DMS79 treated with DMSO at 0.1 percent for 48 hours (cell line): ENCODE measurements at regions not wholly inside any gene's neighbourhood (a gene's known extent, or its start where the extent isn't known, plus 50 kb on each side); places are given as distances from the start of the nearest gene placed in this dataset.

Source experiments
- DNase-seq: peaks from one replicate; lab custom pipeline; 2025; lab: John Stamatoyannopoulos, UW

GRCh38 chr12:124489220-124489619 lies 78.2 kb downstream of the NCOR2 start:
- DNase-seq = no peak

DNA sequence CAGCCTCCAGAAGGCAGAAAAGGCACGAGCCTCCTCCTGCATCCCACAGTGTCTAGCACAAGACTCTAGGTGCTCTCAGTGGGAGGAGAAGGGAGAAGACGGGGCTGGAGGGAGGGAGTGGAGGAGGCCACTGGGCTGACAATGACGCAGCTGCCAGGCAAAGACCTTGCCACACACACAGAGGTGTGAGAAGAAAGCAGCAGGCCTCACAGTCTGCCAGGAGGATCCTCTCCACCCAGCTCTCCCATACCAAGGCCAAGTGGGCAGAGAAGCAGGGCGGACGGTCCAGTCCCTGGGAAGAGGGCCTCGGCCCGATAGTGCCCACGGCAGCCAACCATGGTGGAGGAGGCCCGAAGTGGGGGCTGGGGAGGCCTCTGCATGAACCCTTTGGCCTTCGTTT lies 78.9 kb downstream of the NCOR2 start:
- no peak for DNase-seq

GRCh38 chr12:124487834-124488165 lies 79.6 kb downstream of the NCOR2 start:
- no peak for DNase-seq

DNA sequence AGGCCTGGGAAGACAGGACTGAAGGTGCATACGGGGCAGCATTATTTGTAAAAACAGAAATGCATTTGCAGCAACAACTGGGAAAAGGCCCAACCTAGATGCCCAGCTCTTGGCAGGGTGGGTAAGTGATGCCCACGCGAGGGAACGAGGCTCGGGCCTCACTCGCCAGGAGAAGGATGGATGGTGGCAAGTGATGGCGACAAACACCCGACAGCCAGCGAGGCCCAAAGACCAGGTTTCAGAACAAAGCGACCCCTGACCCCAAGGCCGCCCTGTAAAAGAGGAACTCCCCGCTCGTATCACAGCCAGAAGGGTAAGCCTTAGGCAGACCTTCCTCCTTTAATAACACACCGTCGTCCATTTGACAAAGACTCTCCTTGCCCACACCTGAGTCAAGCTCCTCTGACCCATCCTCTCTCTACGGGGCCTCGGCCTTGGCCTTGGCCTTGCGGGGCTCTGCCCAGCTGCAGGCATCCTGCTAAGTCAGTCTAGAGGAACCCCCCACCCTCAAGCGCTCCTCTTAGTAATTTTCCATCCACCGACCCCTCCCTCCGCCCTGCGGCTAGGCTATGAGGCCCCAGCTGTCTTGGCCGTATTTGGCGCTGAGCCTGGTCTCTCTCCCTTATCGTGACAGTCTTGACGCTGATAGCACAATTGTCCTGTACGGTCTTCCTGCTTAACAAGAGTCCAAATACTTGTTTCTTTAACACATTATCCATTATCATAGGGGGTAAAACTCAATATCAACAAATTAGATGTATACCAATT lies 80.2 kb downstream of the NCOR2 start:
- no peak for DNase-seq

GRCh38 chr12:124486346-124486963 lies 81.0 kb downstream of the NCOR2 start:
- no peak for DNase-seq

- DNase-seq = no peak
Observed at GRCh38 chr12:124485371-124485770, 82.0 kb downstream of the NCOR2 start.

- no peak for DNase-seq
Observed at GRCh38 chr12:124484526-124484953, 82.9 kb downstream of the NCOR2 start.

DNA sequence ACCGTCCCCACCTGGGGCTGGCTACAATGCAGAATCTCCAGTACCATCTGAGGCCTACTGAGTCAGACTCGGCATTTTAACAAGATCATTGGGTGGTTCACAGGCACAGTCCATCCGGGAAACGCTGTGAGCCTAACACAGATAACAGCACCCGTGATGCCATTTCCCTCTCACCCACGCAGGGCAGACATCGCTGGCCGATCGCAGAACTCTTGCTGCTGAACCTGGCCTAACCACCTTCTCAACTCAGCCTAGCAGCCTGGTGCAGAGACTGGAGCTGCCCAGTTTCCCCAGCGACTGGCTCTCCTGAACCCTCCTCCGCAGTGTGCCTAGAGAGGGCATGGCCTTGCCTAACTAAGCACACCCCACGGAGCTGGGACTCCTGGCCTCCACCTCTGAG lies 83.3 kb downstream of the NCOR2 start:
- no peak for DNase-seq

DNA sequence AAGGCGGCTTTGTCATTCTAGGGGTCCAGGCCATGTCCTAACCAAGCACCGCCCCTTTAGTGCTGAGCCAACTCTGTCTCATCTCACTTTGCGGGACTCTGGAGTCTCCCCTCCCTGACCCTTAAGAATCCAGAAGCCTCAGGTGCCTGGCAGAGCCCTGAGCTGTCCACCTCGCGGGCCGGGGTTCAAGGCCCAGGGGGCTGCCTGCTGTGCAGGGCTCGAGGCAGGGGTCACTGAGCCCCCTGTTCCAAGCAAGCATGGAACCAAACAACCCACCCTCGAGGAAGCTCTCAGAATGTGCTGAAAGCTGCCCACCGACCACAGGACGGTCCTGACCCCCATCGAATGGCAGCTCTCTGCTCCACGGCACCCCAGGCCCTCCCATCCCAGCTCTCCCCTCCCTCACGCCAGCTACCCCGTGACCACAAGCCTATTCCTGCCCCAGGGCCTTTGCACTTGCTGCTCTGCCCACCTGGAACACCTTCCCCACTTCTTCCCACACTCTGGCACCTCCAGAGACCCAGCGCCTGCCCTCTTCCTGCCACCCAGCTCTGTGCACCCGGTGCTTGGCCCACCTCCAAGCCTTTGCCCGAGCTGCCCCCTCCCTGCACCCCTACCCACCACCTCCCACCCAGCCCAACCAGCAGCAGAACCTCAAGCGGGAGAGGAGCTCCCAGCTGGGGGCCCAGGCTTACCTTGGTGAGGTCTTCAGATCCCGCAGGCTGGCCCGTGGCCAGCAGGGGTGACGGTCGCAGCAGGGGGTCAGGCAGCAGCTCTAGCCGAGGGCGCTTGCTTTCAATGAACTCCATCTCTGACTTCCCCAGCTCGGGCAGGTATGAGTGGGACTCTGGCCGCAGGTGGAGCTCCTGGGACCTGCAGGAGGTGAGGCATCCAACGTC lies 84.3 kb downstream of the NCOR2 start:
- no peak for DNase-seq

- DNase-seq = no peak
Observed at GRCh38 chr12:124482567-124482893, 84.9 kb downstream of the NCOR2 start.

- no peak for DNase-seq
Observed at GRCh38 chr12:124481772-124482566, 85.4 kb downstream of the NCOR2 start.

DNA sequence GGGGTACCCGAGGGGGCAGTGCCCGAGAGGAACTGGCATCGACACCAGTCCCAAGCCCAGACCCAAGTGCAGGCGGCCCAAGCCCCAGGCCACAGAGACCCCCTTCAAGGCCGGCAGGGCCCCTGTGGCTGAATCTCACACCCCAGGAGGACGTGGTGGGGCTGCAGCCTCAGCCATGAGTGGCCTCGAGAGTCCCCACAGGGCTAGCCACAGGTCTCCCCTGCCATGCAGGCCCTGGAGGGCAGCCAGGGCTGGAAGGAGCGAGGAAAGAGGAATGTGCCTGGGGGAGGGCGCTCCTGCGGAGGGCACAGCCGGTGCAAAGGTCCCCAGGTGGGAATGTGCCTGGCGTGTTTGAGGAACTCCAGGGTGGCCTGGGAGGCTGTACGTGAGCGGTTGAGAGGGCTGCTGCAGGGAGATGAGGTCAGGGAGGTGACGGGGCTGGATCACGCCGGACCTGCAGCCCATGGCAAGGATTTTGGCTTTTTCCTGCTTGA lies 86.1 kb downstream of the NCOR2 start:
- no peak for DNase-seq

GRCh38 chr12:124480469-124481256 lies 86.7 kb downstream of the NCOR2 start:
- DNase-seq = no peak

DNA sequence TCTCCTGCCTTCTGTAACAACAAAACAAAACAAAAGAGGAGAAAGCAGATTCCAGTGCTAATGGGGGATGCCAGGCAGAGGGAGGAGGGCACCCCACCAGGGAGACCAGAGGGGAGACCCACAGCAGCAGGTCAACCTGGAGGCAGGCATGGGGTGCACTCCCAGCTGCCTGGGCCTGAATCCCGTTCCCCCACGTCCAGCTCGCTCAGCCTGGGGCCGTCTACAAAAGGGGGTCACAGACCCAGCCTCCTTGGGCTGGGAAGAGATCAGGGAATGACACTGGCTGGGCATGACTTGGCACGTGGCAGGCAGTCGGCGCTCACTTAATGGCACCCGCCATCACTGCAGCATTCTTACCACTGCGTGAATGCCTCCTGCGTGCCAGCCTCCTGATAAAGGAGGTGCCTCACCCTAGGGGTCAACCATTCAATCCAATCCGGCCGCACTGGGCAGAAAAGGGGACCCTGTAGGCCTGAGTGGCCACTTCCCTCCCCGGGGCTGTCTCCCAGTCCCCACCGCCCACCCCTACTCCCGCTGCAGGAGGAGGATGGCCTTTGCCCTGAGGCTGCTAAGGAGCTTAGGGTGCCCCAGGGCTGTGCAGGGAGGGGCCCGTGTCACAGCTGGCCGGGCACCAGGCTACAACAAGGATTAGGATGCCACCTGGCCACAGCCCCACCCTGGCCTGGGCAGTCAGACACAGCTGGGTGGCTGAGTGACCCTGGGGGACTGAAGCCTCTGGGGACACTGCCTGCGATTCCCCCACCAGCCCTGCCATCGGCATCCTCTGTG lies 87.5 kb downstream of the NCOR2 start:
- DNase-seq = no peak

GRCh38 chr12:124478985-124479645 lies 88.3 kb downstream of the NCOR2 start:
- no peak for DNase-seq

DNA sequence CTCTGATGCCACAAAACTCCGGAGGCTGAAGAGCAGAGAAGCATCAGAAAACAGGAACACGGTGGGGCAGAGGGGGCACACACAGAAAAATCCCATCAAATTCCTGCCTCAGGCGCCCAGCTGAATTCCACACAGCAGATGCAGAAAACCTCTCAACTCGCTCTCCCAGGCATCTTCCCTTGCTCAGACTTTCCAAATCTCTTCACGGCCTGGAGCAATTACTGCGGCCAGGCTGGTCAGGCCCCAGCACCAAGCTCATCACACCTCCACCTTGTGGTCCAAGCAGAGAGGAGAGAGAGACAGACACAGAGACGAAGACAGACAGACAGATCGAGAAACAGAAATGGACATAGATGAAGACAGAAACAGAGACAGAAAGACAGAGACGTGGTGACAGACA lies 89.0 kb downstream of the NCOR2 start:
- DNase-seq = no peak

DNA sequence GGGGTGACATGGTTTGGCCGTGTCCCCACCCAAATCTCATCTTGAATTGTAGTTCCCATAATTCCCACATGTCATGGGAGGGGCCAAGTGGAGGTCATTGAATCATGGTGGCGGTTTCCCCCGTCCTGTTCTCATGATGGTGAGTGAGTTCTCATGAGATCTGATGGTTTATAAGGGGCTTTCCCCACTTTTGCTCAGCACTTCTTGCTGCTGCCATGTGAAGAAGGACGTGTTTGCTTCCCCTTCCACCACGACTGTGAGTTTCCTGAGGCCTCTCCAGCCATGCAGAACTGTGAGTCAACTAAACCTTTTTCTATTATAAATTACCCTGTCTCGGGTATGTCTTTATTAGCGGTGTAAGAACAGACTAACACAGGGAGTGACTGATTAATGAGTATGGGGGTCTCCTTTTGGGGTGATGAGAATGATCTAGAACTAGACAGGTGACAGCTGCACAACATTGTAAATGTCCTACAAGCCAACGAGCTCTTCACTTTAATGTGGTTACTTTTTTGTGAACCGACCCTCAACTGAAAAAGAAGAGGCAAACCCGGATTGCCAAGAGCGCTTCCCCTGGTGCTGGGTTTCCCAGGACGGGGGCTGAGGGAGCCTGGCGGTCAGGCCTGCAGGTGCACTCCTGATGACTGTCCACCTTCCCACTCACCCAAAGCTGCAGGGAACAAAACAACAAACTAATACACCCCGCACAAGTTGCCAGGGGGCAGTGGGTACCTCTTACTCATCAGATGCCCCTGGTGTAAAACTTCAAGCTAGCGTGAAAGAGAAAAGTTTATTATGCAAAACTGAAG lies 90.1 kb downstream of the NCOR2 start:
- DNase-seq = no peak

- no peak for DNase-seq
Observed at GRCh38 chr12:124476011-124476400, 91.4 kb downstream of the NCOR2 start.
